ENCODE measurements at regions not wholly inside any gene's neighbourhood (a gene's known extent, or its start where the extent isn't known, plus 50 kb on each side); places are given as distances from the start of the nearest gene placed in this dataset.
A peak's percentile ranks its signal among the peaks of the same experiment; 100 is the strongest.

DNA sequence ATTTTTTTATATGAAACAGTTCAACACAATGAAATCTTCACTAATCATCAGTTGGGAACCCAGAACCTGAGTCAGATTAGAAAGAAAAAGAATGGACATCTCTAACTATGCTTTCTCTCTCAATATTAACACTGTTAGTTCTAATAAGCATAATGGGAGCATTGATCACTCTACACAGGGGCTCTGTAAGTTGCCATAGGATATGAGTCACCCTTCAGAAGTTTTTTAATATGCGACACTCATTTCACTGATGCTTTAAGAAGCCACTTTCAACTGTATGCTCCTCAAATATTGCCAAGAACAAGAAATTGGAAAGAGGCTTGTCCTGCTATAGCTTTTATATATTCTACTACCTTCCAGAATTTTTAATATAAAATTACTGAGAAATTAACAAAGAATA, 187.0 kb downstream of the AASDH start:
- DNase-seq = peak; percentile 13

DNA sequence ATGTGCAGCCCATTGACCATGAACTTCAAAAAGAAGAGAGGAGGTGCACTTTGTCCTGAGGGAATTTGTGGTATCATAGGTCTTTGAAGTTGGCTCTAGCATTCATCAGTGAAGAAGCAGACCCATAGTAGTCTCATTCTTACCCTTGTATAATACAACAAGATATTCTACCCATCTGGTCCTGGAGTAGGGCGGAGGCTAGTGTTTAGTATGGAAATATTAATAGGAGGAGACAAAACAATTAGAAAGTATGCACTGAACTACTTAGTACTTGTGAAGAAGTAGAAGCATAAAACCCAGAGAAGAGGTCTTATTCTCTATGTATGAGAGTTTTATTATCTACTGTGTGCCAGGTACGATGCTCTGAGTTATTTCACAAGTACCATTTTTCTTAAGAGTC, 189.0 kb downstream of the AASDH start:
- no peak for DNase-seq

DNA sequence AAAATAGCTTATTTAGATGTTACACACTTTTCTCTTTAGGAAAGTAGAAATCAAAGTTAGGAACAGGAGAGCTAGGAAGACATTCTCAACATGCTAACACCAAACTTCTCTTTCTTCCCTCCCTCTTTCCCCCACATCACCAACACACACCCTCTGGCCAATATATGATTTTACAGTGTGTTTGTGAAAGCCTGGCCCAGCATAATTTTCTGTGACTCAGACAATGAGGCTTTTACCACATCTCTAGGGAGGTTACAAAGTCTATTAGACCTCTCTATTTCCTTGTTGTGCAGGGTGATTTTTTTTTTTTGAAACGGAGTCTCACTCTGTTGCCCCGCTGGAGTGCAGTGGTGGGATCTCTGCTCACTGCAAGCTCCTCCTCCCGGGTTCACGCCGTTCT, 189.9 kb downstream of the AASDH start:
- DNase-seq = peak; percentile 62

DNA sequence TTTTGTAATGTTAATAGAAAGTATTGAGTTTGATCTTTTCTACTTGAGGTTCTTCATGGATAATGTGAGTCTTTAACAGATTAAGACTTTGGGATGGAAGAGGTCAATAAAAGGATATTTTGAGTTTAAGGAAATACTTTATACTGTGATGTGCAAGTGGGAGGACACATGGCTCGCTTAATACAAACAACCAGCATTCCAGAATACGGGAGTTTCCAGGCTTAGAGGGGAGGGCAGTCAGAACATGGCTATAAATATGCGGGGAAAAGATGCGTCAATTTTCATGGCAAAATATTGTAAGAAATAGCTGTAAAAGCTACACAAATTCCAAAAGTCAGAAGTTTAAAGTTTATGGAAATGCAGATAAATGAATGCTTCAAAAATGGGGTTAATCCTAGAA, 192.3 kb downstream of the AASDH start:
- DNase-seq = peak; percentile 20

DNA sequence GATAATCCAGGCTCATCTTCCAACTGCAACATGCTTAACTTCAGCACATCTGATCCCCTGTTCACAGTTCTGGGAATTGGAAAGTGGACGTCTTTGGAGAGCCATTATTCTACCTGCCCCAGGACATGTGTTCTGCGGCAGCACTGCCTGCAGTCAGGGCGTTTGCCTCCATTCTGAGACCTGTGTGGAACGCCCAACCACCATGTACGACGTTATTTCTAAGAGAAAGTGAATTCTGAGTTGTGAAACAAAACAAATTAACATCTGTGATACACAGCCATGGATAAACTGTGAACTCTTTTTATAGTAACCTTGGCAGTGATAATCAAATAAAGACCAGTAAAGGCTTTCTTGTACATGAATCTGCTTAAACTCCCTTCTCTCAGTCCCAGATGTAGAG, 195.8 kb downstream of the AASDH start:
- DNase-seq = no peak

DNA sequence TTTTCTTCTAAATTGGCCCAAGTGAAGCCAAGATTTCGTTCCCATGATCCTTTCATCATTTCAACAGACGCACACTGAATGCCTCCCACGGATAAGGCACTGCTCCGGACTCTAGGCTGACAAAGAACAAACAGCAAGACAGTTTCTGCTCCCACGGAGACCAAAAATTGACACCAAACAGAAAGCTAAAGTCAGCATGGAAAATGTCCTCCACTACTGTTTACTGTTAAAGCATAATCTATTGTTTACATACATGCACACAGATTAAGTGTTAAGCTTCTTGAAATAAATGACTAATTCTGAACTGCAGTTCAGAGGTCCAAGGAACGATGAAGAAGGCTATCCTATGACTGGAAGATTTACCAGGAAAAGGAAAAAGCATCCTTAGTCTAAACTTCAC, 199.6 kb downstream of the AASDH start:
- DNase-seq = no peak

DNA sequence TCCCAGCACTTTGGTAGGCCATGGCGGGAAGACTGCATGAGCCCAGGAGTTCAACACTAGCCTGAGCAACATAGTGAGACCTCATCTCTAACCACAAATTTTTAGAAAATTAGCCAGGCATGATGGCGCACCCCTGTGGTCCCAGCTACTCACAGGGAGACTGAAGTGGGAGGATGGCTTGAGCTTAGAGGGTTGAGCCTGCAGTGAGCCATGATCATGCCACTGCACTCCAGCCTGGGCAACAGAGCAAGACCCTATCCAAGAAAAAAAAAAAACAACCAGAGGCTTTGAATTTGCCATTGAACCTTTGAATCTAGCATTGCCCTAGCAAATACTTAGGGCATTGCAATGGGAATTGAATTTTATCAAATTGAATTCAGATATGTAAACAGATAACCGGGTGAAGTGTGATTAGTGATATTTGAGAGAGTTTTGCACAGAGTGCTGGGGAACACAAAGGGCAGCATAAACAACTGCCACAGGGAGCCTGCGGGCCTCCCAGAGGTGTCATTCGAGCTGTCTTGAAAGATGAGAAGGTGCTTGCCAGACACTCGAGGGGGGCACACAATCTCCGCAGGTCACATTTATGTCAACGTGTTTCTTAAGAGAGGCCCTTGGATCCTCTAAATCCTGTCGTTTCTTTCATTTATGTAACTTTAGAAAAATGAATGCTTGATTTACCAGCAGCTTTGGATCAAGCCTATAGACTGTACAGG, 200.3 kb downstream of the AASDH start:
- no peak for DNase-seq

DNA sequence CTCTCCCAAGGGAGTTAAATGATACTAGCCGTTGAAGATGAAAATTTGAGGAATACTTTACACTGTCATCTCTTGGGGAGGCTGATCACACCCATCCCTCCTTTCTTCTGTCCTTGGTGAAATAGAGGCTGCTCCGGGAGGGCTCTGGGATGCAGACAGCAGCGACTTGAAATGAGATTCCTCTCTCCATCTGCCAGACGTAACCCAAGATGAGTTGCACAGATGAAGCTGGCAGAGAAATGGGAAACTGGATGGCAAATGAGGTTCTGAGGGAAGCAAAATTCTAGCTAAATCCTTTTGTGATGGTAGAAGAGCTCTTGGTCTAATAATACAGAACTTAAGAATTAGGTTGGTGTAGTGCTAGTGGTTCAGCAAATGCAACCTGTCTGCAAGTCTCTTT, 201.4 kb downstream of the AASDH start:
- DNase-seq = no peak

DNA sequence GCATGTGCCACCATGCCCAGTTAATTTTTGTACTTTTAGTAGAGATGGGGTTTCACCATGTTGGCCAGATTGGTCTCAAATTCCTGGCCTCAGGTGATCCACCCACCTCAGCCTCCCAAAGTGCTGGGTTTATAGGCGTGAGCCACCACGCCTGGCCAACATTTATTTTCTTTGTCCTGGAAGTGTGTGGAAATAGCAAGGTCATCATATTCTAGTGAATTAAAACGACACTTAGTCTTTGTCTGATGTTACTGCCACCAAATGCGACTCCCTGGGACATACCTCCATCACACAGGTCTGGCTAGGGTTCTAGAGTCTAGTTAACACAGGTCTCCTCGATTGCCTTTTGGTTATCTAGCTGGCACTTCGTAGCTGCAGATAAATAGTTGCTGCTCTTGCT, 203.1 kb downstream of the AASDH start:
- no peak for DNase-seq

DNA sequence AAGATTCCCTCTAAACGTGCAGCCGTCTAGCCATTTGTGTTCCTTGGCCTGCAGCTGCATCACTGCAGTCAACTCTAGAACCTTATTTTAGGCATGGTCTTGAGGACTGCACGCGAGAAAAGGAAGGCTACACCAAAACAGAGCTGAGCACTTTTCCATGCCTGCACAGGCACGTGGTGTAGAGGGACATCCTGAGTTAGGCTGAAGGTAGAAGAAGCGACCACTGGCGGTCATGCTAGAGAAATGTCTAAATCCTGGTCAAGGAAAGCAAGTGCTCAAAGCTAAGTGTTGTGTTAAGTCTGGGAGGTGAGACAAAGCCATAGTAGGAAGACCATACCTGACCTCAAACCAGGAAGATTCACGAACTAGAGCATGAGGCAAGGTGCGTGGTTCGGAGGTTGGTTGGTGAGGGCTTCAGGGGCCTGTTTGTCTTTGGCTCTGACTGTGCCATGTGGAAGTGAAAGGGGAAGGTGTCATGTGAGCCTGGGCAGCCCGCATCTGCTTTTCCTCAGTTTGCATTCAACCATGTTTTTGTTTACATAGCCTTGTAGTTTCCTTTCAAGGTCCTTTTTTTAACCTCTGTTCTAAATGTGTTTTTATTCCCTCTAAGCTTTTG, 203.8 kb downstream of the AASDH start:
- DNase-seq = no peak

DNA sequence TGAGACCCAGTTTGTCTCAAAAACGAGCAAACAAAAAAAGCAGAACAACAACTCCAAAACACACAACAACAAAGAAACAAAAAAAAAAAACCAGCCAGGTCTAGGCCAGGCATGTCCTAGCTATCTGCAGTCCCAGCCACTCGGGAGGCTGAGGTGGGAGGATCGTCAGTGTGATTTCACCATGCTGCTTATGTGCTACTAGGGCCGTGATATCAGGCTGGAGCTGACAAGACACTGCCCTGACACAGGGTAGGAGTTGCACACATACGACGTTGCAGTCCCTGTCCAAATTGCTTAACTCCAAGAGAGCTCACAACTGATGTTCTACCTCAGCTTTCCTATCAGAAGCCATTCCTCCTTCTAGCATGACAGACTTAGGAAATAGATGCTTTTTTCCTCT, 204.9 kb downstream of the AASDH start:
- DNase-seq = no peak

DNA sequence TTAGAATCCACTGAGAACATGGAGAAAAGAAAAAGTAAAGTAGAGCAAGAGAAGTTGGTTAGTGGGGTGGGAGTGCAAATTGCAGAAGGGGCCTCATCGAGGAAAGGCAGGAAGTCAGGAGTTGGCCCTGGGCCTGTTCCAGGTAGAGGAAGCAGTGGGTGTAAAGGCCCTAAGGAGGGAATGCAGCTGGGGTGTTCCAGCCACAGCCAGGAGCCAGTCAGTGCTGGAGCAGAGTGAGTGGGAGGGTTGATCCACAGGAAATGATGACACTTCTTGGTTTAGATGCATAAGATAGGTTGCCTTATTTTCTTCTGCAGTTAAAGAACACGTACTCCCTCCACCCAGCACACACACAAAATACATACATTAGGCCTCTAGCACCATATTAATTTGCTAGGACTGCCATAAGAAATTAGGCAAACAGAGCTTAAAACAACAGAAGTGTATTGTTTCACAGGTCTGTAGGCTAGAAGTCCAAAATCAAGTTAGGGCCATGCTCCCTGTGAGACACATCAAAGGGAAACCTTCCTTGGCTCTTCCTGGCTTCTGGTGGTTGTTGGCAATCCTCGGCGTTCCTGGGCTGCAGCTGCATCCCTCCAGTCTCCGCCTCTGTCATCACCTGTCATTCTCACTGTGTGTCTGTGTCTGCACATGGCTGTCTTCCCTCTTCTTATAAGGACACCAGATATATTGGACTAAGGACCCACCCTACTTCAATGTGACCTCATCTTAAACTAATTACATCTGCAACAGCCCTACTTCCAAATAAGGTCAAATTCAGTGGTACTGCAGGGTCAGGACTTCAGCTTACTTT, 205.9 kb downstream of the AASDH start:
- DNase-seq = peak; percentile 10

DNA sequence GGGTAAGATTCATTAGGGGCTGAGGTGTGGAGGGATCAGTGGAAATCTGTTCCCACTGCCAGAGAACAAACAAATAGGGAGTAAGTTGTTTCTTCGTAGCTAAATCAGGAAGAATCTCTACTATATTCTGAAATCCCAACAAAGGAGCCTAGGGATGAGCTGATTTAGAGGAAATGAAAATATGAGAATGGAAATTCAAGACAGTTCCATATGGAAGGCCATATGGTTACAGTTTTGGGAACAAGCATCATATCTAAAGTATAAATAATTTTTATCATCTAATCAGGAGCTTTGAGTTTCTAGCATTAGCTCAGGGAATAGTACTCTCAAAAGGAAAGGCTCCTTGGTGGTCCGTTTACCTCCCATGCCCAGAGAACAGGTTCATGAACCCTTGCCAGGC, 218.2 kb downstream of the AASDH start:
- DNase-seq = no peak

DNA sequence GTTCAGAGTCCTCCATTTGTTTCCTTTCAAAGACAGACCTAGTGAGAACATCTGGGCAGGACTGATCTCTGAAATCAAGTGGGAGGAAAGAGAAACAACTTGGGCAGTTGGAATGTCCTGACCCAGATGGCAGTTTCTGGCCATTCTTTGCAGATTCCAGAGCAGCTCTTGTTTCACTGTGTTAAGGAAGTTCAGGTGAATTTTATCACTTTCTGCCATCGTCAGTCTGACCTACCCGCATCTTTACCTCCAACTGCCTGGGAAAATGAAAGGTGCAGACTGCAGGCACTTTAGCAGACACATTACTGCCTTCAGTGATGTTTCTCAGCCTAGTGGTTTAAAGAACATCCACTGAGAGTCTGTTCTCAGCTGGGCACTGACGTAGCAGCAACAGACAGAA, 216.2 kb downstream of the CEP135 start:
- no peak for DNase-seq

DNA sequence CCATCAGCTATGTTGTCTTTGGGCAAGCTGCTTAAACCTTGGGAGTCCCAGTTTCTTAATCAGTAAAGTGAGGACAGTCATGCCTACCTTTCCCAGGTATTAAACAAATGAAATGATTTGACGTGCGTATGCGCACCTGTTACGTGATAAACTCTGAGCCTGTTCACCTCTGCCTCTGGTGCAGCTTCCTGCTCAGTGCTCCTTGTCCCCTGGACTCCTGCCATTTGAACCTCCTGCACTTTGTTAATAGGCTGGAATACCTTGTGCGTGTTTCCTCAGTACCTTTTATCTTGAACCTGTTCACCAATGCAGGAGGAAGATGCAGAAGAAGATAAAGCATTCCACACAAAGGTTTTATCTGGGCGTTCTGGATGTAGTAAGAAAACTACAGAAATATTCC, 211.9 kb downstream of the CEP135 start:
- DNase-seq = no peak

DNA sequence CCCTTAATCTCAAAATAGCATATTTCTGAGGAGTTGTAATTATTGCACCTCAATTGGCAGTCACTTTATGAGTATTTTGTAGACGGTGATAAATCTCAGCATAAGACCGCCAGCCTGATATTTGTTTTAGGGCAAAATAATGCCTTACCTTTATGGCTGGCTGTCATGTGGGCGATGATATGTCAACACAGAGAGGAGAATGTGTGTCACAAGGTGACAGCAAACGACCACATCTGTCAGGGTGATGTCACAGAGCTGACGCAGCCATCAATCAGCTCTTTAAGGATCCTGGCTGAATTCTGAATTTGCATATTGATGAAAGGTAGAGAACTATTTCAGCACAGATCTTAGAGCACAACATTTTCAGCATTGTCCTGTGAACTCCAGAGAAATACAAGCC, 209.7 kb downstream of the CEP135 start:
- DNase-seq = no peak

DNA sequence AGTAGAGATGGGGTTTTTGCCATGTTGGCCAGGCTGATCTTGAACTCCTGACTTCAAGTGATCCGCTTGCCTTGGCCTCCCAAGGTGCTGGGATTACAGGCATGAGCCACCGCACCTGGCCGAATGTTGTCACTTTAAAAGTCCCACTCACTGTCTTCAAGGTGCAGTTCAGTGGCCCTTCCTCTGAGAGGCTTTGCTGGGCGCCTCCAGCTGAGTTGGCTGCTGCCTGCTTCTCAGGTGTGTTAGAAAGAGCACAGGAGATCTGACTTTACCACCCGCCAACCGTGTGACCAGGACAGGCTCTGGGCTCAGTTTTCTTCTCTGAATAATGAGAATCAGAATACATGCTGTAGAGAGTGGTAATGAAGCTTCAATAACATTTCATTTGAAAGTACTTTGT, 207.4 kb downstream of the CEP135 start:
- no peak for DNase-seq

DNA sequence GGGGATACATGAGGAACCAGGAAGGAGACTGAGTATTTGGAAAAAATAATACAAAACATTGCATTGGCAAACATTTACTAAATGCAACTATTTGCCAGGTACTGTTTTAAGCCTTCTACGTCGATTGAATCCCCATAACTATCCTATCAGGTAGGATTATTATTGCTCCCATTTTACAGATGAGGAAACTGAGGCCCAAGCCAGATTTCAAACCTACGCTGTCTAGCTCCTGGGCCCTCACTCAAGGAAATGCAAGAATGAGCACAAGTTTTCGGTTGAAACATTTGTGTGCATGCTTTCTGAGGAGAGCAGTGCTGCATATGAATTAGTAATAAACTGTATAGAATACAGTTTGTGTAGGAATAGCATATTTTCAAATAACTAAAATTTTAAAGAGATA, 206.7 kb downstream of the CEP135 start:
- DNase-seq = no peak

DNA sequence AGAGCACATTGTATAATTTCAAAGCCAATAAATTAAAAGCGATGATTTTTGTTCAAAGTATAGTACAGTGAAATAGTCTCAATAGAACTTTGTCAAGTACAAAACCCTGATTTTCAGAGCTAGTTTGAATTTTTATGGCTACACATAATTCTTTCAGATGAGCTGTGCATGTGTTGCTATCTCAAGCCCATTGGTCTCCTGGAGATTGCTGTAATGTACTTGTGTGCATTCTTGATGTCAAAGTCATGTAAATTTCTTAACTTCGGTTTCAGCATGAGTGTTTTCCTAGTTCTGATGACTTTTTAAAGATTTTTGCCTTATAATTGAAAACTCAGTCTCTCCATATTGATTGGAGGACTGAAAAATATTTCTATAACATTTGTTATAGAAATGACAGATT, 200.8 kb downstream of the CEP135 start:
- peak; percentile 55 for DNase-seq

DNA sequence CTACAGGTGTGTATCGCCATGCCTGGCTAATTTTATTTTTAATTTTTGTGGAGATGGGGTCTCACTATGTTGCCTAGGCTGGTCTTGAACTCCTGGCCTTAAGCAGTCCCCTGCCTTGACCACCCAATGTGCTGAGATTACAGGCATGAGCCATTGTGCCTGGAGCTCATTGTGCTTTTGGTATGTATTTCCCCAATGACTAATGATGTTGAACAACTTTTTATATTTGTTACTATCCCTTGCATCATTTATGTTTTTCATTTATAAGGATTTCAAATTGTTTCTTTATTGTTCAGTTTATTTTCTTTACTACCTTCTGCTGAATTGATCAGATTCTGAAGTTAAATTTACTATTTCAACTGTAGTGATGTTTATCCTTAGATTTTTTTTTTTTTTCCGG, 199.7 kb downstream of the CEP135 start:
- DNase-seq = peak; percentile 17

DNA sequence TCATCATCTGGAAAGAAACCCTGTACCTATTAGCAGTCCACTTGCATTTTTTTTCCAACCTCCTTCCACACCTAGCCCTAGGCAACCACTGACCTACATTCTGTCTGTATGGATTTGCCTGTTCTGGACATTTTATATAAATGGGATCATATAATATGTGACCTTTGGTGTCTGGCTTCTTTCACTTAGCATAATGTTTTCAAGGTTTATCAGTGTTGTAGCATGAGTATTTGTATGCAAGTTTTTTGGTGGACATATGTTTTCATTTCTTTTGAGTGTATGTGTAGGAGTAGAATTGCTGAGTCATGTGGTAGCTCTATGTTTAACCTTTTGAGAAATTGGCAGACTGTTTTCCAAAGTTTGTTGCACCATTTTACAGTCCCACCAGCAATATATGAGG, 198.6 kb downstream of the CEP135 start:
- DNase-seq = no peak

DNA sequence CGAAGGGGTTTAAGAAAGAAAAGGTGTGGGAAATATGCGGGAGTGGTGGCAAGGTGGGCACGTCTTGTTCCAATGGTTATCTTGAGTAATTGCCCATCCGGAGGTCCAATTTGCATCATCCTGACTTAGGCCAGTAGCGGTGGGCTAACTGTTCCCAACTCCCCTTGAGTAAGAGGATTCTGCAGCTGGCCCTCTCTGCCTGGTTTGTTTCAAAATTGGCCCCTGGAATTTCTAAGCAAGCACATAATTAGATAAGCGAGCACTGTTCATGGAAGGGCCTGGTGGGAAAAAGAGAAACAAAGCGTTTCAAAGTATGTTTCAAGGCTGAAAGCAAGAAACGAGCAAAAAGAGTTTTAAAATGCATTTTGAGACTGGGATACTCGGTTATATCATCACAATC, 198.2 kb downstream of the CEP135 start:
- no peak for DNase-seq

DNA sequence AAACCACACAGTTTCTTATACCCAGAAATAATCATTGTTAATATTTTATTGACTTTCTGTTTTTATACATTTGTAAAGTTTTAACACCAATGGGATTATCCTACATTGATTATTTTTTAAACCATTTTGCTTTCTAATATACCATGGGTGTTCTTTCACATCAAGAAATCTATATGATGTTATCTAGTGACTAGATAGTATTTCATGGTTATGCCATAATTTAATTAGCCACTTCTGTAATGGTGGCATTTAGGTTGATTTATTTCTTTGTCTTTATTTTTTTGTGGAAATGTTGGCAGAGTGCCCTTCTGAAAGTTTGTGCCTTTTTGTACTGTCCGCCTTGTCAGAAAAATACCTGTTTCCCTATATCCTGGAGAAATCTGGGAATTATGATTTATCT, 193.3 kb downstream of the CEP135 start:
- DNase-seq = no peak

DNA sequence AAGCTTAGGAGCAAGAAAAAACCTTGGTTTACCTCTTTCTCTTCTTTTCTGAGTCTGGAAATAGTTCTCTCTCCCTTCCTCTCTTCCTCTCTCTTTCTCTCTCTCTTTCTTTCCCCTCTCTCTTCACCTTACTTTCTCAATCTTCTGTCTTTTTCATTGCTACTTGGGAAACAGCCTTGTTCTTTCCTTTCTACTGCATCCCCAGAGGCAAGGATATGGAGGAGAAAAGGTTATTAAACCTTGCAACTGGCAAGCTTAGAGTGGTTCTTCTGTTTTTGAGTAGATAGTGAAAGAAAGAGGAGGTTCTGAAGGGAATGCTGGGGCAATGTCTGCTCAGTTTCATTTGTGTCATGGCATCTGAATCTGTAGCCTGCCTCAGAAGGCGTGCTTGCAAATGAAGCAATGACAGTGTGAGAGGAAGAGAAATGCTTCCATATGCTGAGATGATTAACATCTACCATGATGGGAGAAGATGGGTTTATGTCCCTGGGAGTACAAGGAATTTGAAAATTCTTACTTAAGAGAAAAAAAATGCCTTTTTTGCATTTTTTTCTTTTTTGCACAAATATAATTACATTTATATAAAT, 190.6 kb downstream of the CEP135 start:
- no peak for DNase-seq

All from fibroblast of skin of back (primary cell).